Stimulated activated CD4-positive, alpha-beta T cell treated with anti-CD3 and anti-CD28 coated beads, Interleukin-2, amount 100 ng/mL, for 48 hours (primary cell): ENCODE measurements at regions not wholly inside any gene's neighbourhood (a gene's known extent, or its start where the extent isn't known, plus 50 kb on each side); places are given as distances from the start of the nearest gene placed in this dataset.

Experiments used
- DNase-seq, 2 donors: peaks; one replicate each; pipeline ENCODE4 v3.0.0-alpha.2; 2020

GRCh38 chr2:235265348-235265965, 228.4 kb upstream of the AGAP1 start:
- DNase-seq: no peak

GRCh38 chr2:235267251-235267650, 226.6 kb upstream of the AGAP1 start:
- DNase-seq: no peak

DNA sequence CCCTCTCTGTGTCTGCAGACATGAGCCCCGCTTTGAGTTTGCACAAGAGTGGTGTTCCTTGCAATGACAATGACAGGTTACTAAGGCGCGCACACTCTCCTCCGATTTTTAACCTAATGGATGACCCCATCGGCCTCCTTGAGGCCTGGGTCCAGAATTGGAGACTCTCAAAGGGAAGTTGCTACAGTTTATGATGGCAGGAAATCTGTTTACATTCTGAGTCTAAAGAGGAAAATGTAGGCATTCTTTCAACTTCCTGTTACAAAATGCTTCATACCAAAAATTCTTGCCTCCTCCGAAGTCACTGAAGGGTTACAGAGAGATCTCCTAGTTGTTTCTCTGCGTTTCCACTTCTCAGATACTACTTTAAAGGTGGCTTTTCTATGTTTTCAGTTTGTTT, 225.3 kb upstream of the AGAP1 start:
- DNase-seq: no peak

DNA sequence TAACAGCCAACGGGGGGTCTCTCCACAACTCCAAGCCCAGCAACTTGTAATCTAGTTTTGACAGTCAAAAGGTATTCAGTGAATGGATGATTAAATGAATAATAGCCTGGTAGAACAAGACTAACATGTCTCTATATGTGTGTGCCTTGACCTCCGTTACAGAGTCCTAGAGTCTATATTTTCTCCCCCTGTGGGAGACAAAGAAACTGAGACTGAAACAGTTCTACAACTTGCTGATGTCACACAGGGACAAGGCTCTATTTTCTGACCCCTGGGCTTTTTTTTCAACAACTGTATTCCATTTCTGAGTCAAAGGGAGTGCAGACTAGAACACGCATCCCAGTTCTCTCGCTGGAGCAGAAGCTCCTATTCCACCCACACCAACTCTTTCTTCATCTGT, 223.6 kb upstream of the AGAP1 start:
- no peak for DNase-seq

DNA sequence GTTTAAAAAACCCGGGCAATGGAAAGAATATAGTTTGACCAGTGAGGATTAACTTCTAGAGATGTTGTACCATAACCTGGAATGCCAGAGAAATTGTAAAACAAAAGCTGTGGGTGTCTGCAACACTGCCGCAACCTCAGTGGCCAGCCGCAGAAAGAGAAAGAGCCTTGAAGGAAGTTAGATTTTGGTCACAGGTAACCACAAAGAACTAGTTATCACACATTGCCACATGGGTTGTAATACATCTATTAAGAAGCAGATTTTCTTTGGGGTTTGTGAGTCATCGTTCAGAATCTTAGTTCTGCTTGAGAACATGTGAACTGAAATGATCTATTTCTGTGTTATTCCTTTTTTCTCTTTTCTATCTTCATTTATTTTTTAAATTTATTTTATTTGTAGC, 222.9 kb upstream of the AGAP1 start:
- DNase-seq: peak; percentile 26 to 38

GRCh38 chr2:235271936-235272335, 221.9 kb upstream of the AGAP1 start:
- no peak for DNase-seq

GRCh38 chr2:235274023-235274422, 219.8 kb upstream of the AGAP1 start:
- DNase-seq: no peak

- no peak for DNase-seq
Observed at GRCh38 chr2:235277485-235277884, 216.4 kb upstream of the AGAP1 start.

DNA sequence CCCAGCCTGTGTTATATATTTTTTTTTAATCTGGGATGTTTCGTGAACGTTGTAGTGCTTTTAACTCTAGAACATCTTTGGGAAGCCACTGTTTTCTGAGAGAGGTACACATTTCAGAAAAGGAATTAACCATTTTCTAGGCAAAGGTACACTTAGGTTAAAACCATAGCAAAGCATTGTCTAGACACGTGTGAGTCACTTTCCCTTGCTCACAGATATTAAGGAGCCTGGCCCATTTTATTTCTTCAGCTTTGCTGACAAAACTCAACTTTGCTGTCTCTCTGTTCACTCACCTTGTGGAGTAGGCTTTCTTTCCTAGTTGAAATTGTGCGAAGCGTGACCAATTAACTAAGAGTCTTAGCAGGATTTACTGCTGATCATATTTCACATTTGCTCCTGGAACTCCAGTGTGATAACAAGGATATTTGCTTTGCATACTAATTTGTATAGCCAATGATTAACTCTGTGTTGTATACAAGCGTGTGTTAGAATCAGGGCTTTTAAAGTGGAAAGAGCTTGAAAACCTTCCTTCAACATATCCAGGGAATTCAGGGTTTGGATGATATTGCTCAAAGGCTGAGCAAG, 215.0 kb upstream of the AGAP1 start:
- DNase-seq: no peak

DNA sequence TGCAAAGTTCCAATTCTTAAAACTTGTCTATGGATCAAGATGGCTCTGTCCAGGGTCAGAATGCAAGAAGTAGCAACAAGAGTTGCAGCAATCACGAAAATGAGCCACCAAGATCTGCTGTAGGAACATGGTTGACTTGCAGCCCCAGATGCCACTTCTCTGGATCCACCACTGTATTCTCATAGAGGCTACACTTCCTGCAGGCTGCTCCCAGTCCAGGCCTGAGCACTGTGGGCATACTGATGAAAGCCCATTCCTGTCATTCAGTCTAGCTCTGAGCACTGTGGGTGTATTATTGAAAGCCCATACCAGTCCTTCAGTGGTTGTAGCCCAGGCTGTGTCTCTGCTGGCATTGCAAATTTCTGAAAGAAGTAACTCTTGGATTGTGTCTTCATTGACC, 213.9 kb upstream of the AGAP1 start:
- DNase-seq: no peak

- no peak for DNase-seq
Observed at GRCh38 chr2:235283246-235283645, 210.6 kb upstream of the AGAP1 start.

DNA sequence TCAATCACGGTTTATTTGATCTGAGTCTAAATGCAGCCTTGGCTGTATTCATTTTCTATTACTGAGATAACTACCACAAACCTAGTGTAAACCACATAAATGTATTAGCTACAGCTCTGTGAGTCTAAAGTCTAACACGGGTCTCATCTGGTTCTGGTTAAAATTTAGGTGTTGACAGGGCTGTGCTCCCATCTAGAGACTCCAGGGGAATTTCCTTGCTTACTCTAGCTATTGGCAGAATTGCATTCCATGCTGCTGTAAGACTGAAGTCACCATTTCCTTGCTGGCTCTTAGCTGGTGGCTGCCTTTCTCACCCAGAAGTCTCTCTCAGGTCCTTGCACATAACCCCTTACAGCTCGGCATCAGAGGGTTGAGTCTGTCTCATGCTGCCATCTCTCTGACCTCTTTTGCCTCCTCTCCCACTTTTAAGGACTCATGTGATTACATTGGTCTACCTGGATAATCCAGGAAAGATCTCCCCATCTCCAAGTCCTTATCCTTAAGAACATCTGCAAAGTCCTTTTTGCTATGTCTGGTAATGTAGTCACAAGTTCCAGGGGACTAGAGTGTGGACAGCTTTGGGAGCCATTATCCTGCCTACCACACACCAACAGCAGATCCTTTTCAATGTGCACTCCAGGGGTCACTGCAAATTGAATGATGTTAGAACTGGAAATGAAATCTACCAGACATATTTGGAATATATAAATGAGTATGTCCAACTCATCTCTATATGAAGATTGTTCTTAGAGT, 207.0 kb upstream of the AGAP1 start:
- no peak for DNase-seq

- DNase-seq: no peak
Observed at GRCh38 chr2:235287375-235287733, 206.5 kb upstream of the AGAP1 start.

- DNase-seq: no peak
Observed at GRCh38 chr2:235291461-235291860, 202.4 kb upstream of the AGAP1 start.

GRCh38 chr2:235293061-235293460, 200.8 kb upstream of the AGAP1 start:
- no peak for DNase-seq

DNA sequence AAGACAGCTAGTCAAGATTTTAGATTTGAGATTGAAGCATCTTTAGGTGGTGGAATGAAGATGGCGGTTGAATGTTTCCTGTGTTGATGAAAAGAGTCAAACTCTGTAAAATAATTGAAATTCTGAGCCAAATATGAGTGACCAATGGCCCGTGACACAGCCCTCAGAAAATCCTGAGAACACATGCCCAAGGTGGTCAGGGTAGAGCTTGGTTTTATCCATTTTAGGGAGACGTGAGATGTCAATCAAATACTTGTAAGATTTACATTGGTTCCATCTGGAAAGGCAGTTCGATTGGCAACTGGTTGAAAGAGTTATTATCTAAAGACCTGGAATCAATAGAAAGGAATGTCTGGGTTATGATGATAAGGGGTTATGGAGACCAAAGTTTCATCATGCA, 198.0 kb upstream of the AGAP1 start:
- no peak for DNase-seq

DNA sequence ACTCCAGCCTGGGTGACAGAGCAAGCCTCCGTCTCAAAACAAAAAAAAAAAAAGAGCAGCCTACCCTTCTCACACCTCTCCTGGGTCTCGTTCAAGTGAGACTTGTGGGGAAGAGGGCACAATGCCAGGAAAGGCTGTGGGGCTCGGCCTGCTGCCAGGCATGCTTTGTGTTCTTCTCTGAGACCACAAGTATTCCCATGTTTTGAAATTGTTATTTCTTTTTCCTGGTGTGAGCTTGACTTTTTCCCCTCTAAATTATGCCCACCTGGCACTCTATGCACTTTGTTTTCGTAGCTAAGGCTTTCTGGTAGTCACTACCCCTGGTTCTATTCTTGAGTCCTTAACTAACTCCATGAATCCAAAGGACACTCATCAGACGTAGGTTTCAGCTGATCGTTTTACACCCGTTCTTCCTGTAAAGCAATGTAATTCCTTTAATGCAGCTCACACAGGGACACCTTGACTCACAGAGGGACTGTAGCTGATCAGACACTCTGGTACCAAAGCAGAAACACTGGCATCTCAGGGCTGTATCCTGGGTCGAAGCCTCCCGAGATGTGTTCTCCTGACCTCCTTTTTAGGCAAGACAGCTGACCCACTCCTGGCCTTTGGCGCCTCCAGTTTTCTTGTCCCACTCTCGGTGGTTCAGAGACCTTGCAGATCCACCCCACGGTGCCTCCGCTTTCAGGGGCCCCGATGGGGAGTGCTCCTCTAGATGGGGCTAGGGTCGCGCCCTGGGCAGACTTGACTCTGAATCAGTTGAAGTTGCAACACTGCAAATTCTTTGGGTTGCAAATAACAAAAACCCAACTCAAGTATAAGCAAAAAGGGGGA, 193.3 kb upstream of the AGAP1 start:
- no peak for DNase-seq

- no peak for DNase-seq
Observed at GRCh38 chr2:235301202-235302076, 192.4 kb upstream of the AGAP1 start.

GRCh38 chr2:235302263-235302662, 191.6 kb upstream of the AGAP1 start:
- DNase-seq: no peak

DNA sequence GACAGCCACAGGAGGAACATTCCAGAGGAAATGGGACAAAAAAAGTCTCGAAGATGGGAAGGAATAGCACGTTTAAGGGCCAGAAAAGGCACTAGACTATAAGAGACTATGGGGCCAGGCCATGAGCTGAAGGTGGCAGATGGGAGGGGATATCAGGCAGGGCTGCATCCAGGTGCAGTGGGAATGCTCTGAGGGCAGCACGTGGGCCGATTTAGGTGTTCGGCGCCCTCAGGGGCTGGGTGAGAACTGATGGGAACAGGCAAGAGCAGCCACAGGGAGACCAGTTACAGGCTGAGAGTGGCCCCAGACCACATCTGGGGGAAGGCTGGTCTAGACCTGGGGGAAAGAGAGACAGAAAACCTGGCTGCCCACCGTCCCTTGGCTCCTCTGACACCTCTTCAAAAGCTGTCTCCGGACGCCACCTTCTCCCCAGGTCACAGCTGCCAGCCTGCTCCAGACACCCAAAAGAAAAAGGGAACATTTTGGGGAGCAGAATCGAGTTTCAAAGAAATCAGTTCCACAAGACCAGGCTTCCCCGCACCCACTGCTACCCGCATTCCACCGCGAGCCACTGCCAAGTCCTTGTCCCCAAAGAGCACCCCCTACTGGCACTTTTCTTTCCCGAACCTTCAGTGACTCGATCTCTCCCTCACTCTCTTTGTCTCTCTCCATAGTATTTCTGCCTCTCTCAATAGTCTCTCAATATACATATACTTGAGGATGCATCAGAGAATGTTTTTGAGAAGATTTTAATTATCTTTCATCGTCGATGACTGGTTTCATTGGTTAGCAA, 190.1 kb upstream of the AGAP1 start:
- DNase-seq: no peak

DNA sequence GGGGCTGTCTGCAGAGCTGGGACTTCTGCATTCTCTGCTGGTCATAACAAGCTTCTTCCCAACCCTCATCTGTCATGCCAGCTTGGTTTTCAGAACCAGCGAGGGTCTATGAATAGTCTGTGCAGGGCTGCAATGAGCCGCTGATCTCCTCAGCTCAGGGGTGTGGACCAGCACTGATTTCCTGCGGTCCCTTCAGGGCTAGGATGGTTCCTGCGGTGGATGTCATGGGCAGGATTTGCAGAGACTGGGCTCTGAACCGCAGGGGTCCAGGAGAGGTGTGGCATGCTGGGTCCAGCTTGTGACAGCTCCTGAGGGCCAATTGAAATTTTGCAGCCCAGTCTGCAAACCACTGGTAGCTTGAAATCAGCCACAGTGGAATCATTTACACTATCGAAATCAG, 188.2 kb upstream of the AGAP1 start:
- no peak for DNase-seq

- DNase-seq: no peak
Observed at GRCh38 chr2:235311044-235311443, 182.8 kb upstream of the AGAP1 start.
